K562 (cell line): ENCODE measurements at regions not wholly inside any gene's neighbourhood (a gene's known extent, or its start where the extent isn't known, plus 50 kb on each side); places are given as distances from the start of the nearest gene placed in this dataset.

ENCODE experiments used
- ATAC-seq: fragments of 200-7000 bp; cut with Tn5 transposase; 3 replicates; pipeline ENCODE4 v1.9.1; 2020; ENCODE audit warnings: moderate library complexity
- BruUV-seq: library from RNA; stranded (reverse); fragments of 400-500 nt; replicated peaks from 2 replicates; lab custom pipeline; 2021; lab: Mats Ljungman, UMichigan
- CTCF ChIA-PET: fragments of 300-600 bp; formaldehyde crosslinking; extraction: SDS; loops from one replicate; lab custom pipeline; 2021; ENCODE audit warnings: low intra/inter-chr PET ratio; lab: Yijun Ruan, JAX
- POLR2A ChIA-PET: fragments of 300-600, 350-650 bp; sonication (Branson Sonifier 250); formaldehyde crosslinking; extraction: SDS; loops from one replicate; lab custom pipeline; 2021; ENCODE audit warnings: antibody characterized with exemption, inconsistent platforms; lab: Yijun Ruan, JAX
- DNase-seq, 4 experiments: peaks; one replicate each; pipeline versions ENCODE4 v3.0.0 to v3.0.0-alpha.2; 2011 to 2018; ENCODE audit warnings: low spot score in 3 of 4, mixed read lengths in 3 of 4; ENCODE audit errors: extremely low read depth in 1 of 4
- FAIRE-seq: peaks from 2 replicates; lab custom pipeline; 2011; peaks lifted over from hg19 to GRCh38; lab: Jason Lieb, UNC
- H2AFZ ChIP-seq: 2 replicates; pipeline ENCODE4 v1.6.0; 2011; ENCODE audit warnings: low read depth, low read length, control low read depth, inconsistent platforms
- H3K27ac ChIP-seq: fragments of 200-600 bp; 3 replicates; pipeline ENCODE4 v1.8.0; 2011; ENCODE audit warnings: low read depth, mild to moderate bottlenecking, control low read depth, inconsistent platforms, low read length, moderate library complexity, mixed read lengths; ENCODE audit errors: extremely low read depth
- H3K27me3 ChIP-seq, 2 experiments: fragments of 300-600 bp in 1 of 2; 2 replicates in 1 of 2; 3 replicates in 1 of 2; pipeline versions ENCODE4 v1.6.0 to v1.8.0; 2011; ENCODE audit warnings: inconsistent platforms in 2 of 2, low read length in 2 of 2, mild to moderate bottlenecking in 1 of 2, mixed read lengths in 1 of 2, moderate library complexity in 1 of 2; ENCODE audit not compliant: control insufficient read depth in 2 of 2, insufficient read depth in 2 of 2
- H3K36me3 ChIP-seq: fragments of 300-600 bp; 3 replicates; pipeline ENCODE4 v1.8.0; 2011; ENCODE audit warnings: mild to moderate bottlenecking, low read length, inconsistent platforms; ENCODE audit not compliant: control insufficient read depth, insufficient read depth
- H3K4me1 ChIP-seq, 2 experiments: fragments of 200-600 bp in 1 of 2; replicated peaks in 1 of 2; 2 replicates in 1 of 2; 3 replicates in 1 of 2; pipeline versions ENCODE4 v1.5.1 to v1.8.0; 2011; ENCODE audit warnings: inconsistent platforms in 2 of 2, low read length in 2 of 2, mild to moderate bottlenecking in 1 of 2, mixed read lengths in 1 of 2, moderate library complexity in 1 of 2; ENCODE audit not compliant: control insufficient read depth in 2 of 2, insufficient read depth in 2 of 2
- H3K4me2 ChIP-seq: 2 replicates; pipeline ENCODE4 v1.6.1; 2011; ENCODE audit warnings: low read length, control low read depth, inconsistent platforms, mixed read lengths; ENCODE audit not compliant: insufficient read depth
- H3K4me3 ChIP-seq: fragments of 200-600 bp; sonication (generic), shearing (Covaris generic); 2 replicates; pipeline ENCODE4 v1.5.1; 2016; ENCODE audit warnings: control low read depth, inconsistent platforms
- H3K79me2 ChIP-seq: fragments of 200-600 bp; 3 replicates; pipeline ENCODE4 v1.8.0; 2011; ENCODE audit warnings: low read length, inconsistent platforms; ENCODE audit not compliant: control insufficient read depth, insufficient read depth
- H3K9ac ChIP-seq, 2 experiments: 2 replicates each; pipeline versions ENCODE4 v1.6.0 to v1.6.1; 2011; ENCODE audit warnings: low read depth in 2 of 2, low read length in 2 of 2, control low read depth in 1 of 2, inconsistent platforms in 1 of 2, mild to moderate bottlenecking in 1 of 2, mixed read lengths in 1 of 2; ENCODE audit not compliant: insufficient read depth in 1 of 2
- H3K9me1 ChIP-seq: one replicate; pipeline ENCODE4 v1.6.0; 2011; ENCODE audit warnings: inconsistent platforms, mild to moderate bottlenecking, low read length, moderate library complexity; ENCODE audit not compliant: control insufficient read depth, insufficient read depth
- H3K9me3 ChIP-seq: replicated peaks from 2 replicates; pipeline ENCODE4 v1.5.1; 2011; ENCODE audit warnings: low read depth, low read length, inconsistent platforms; ENCODE audit not compliant: control insufficient read depth, insufficient read depth
- H4K20me1 ChIP-seq: replicated peaks from 2 replicates; pipeline ENCODE4 v1.6.1; 2011; ENCODE audit warnings: low read length, inconsistent platforms, mixed read lengths; ENCODE audit not compliant: control insufficient read depth, insufficient read depth
- COPS2 ChIP-seq: fragments of 450-650 bp; conservative IDR thresholded peaks from 2 replicates; pipeline ENCODE4 v1.6.1; 2016; ENCODE audit warnings: mild to moderate bottlenecking, moderate library complexity
- DMBX1 ChIP-seq: fragments of 250-450 bp; sonication (Bioruptor Pico); IDR thresholded peaks from 2 replicates; pipeline ENCODE4 v1.8.0; 2022; ENCODE audit warnings: inconsistent platforms, mild to moderate bottlenecking, moderate library complexity, borderline replicate concordance
- EGR1 ChIP-seq: fragments of 450-650 bp; conservative IDR thresholded peaks from 2 replicates; pipeline ENCODE4 v1.6.1; 2017; ENCODE audit warnings: mild to moderate bottlenecking
- KLF13 ChIP-seq: fragments of 450-650 bp; IDR thresholded peaks from 2 replicates; pipeline ENCODE4 v1.6.1; 2016; ENCODE audit warnings: missing genetic modification characterization, low read depth, mild to moderate bottlenecking, missing compliant biosample characterization, moderate library complexity, borderline replicate concordance
- MECOM ChIP-seq: fragments of 250-450 bp; sonication (Bioruptor Pico); IDR thresholded peaks from 2 replicates; pipeline ENCODE4 v1.8.0; 2022; ENCODE audit warnings: inconsistent platforms
- MXD1 ChIP-seq: fragments of 250-450 bp; sonication (Bioruptor Pico); IDR thresholded peaks from 2 replicates; pipeline ENCODE4 v1.8.0; 2021; ENCODE audit warnings: borderline replicate concordance, mild to moderate bottlenecking, moderate library complexity; ENCODE audit not compliant: poor library complexity, severe bottlenecking
- NBN ChIP-seq: fragments of 450-650 bp; IDR thresholded peaks from 2 replicates; pipeline ENCODE4 v1.6.1; 2016; ENCODE audit warnings: low read depth, mild to moderate bottlenecking
- SPI1 ChIP-seq: IDR thresholded peaks from 2 replicates; pipeline ENCODE4 v1.6.1; 2011; ENCODE audit warnings: low read depth, low read length, control low read depth, borderline replicate concordance
- TAF1 ChIP-seq: IDR thresholded peaks from 2 replicates; pipeline ENCODE4 v1.6.1; 2011; ENCODE audit warnings: mild to moderate bottlenecking, low read length, moderate library complexity; ENCODE audit not compliant: insufficient read depth, control insufficient read depth, severe bottlenecking; ENCODE audit errors: extremely low read depth
- TAF15 ChIP-seq: fragments of 200-400 bp; formaldehyde crosslinking; IDR thresholded peaks from 2 replicates; pipeline ENCODE4 v1.6.1; 2017; ENCODE audit warnings: mild to moderate bottlenecking, low read depth, low read length, moderate library complexity
- VEZF1 ChIP-seq: fragments of 200-800 bp; sonication (Bioruptor generic); IDR thresholded peaks from 2 replicates; pipeline ENCODE4 v1.6.1; 2017; ENCODE audit warnings: missing genetic modification characterization, missing compliant biosample characterization
- ZBTB34 ChIP-seq: fragments of 250-450 bp; sonication (Bioruptor Pico); IDR thresholded peaks from 2 replicates; pipeline ENCODE4 v1.8.0; 2021; ENCODE audit warnings: mild to moderate bottlenecking, moderate library complexity
- WGBS: fragments of 100-300 bp; shearing (Covaris generic); methylation state at CpG from one replicate; pipeline ENCODE4 v1.1.6; 2016; ENCODE audit warnings: low coverage, mixed read lengths; ENCODE audit not compliant: insufficient coverage; ENCODE audit errors: missing lambda C conversion rate; 5-methylcytosine and 5-hydroxymethylcytosine counted together
- in situ Hi-C: fragments of 300-500 bp; cut with MboI; formaldehyde crosslinking; loops from 4 replicates; pipeline ENCODE4 v1.15.0; 2018; ENCODE audit warnings: inconsistent platforms, mixed read lengths
- intact Hi-C: fragments of 100-400 bp; cut with micrococcal nuclease; formaldehyde crosslinking; loops from 2 replicates; pipeline ENCODE4 v1.14.2; 2022

- TF ChIP-seq SPI1 (no peak), TAF15 (no peak), EGR1 (no peak), DMBX1 (CRISPR knock-in tag) (no peak), MXD1 (CRISPR knock-in tag) (no peak), TAF1 (no peak), MECOM (CRISPR knock-in tag) (no peak), ZBTB34 (CRISPR knock-in tag) (no peak), KLF13 (tag) (no peak), VEZF1 (no peak), NBN (no peak), COPS2 (no peak)
- FAIRE-seq (no peak), DNase-seq (no peak), ATAC-seq (no peak)
- Histone ChIP-seq H3K27me3 (no peaks in the 10 kb centered on the region), H3K4me3 (no peak overlapping the region), H3K36me3 (no peaks in the 10 kb centered on the region), H3K27ac (no peak overlapping the region), H3K4me2 (no peak overlapping the region), H3K4me1 (no peaks in the 10 kb centered on the region), H2AFZ (no peak overlapping the region), H3K9me1 (no peaks in the 10 kb centered on the region), H3K79me2 (no peaks in the 10 kb centered on the region), H3K9ac (no peak overlapping the region), H3K9me3 (no peaks in the 10 kb centered on the region), H4K20me1 (no peaks in the 10 kb centered on the region)
- ChIA-PET CTCF (no interaction called here), POLR2A (no interaction called here)
- intact Hi-C loops (no loop called here), in situ Hi-C loops (no loop called here)
- WGBS, result 0% methylated on average over 4 of the region's 7 CpGs
- BruUV-seq, result no TSS peak
These were observed 274.0 kb downstream of the EFNB2 start for GRCh38 chr13:106261450-106261849.
